ENCODE measurements at regions not wholly inside any gene's neighbourhood (a gene's known extent, or its start where the extent isn't known, plus 50 kb on each side); places are given as distances from the start of the nearest gene placed in this dataset.
A peak's percentile ranks its signal among the peaks of the same experiment; 100 is the strongest.

DNA sequence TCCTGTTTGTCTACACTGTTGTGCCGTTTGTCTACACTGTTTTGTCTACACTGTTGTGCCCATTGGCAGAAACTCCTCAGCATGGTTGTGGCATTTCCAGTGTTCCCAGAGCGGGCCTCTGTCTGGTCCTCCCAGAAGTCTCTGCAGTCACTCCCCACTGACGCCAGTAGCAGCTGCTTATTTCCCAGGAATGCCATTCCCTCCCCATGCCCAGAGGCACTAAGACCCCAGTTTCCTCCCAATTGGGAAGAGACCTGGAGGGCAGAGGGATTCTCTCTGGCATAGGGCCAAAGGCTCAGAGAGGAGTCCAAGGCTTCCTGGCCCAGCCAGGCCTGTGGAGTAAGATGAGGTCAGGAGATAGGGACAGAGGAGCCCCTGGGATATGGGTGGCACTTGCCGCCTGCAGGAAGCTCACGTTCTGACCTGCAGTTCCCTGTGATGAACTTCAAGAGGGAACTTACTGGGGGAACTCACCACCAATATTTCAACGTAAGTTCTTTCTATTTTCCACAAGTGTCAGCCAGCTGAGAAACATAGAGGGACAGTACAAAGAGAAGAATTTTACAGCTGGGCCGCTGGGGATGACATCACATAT is 69.1 kb downstream of the TNFAIP2 start:
- H2BK120ac ChIP-seq (replicated peaks; ENCODE audit: low read depth, low read length), result no peak overlapping the region
- FAIRE-seq (no peak), DNase-seq (ENCODE audit: low read depth in 1 of 2, low spot score in 2 of 2) (no peak)
- peaks cover 0 to 8% (median 1%) of the 10 kb centered on the region in 4 experiments; a peak in 3 of 7 replicates for H3K4me1 ChIP-seq (replicated peaks in 1 of 4; ENCODE audit: control insufficient read depth in 3 of 4, insufficient read depth in 4 of 4, low read length in 3 of 4)
- CTCF ChIA-PET (ENCODE audit: partially characterized antibody), result interaction anchor here (1.6 to 2.9 kb wide), 4 partner anchors 12 to 100 kb away, joined by 4 to 7 read pairs (median 7); no protein-coding TSS in a partner anchor
- H2BK12ac ChIP-seq (ENCODE audit: low read depth, low read length), result no peak overlapping the region
- H3K36me3 ChIP-seq (ENCODE audit: control insufficient read depth in 2 of 4, insufficient read depth in 4 of 4, low read length in 3 of 4), result no peaks in the 10 kb centered on the region
- H3K23ac ChIP-seq (ENCODE audit: insufficient read length), result no peak overlapping the region
- no peak overlapping the region for H4K91ac ChIP-seq (replicated peaks; ENCODE audit: insufficient read length, low read length)
- no peak overlapping the region for H3K18ac ChIP-seq (ENCODE audit: extremely low read depth, low read length)
- H3K27me3 ChIP-seq (replicated peaks in 1 of 4; ENCODE audit: control insufficient read depth in 3 of 4, extremely low read depth in 1 of 4, insufficient read depth in 3 of 4, low read length in 3 of 4), result peaks cover 1 to 22% (median 19%) of the 10 kb centered on the region in 4 experiments
- POLR2A ChIA-PET (ENCODE audit: partially characterized antibody), result interaction anchor here (0.9 to 1.2 kb wide), 2 partner anchors 31 to 88 kb away, joined by 3 read pairs; no protein-coding TSS in a partner anchor
- no peak overlapping the region for H4K8ac ChIP-seq (ENCODE audit: extremely low read depth, insufficient read depth, low read length)
- peaks cover 9% of the 10 kb centered on the region; the same call in 1 of the 2 replicates for H3K23me2 ChIP-seq (ENCODE audit: low read depth, low read length)
- no peak overlapping the region for H3K27ac ChIP-seq (ENCODE audit: low read depth, low read length)
- no peak overlapping the region for H4K5ac ChIP-seq (ENCODE audit: insufficient read length, low read depth, low read length)
- no peak overlapping the region for H3K4me2 ChIP-seq (ENCODE audit: insufficient read depth in 1 of 2, low read depth in 2 of 2, low read length in 2 of 2)
- no peaks in the 10 kb centered on the region; a peak in 1 of 4 replicates for H3K9me3 ChIP-seq (ENCODE audit: insufficient read depth in 2 of 2, low read depth in 1 of 2, low read length in 1 of 2)
- no peak overlapping the region for H3K9ac ChIP-seq (replicated peaks in 1 of 4; ENCODE audit: extremely low read depth in 1 of 4, low read depth in 3 of 4, low read length in 3 of 4)
- no peak for TF ChIP-seq POLR2AphosphoS5 (IDR thresholded peaks at IDR 0.05; ENCODE audit: low read depth, low read length)
- TF ChIP-seq KDM5A (IDR thresholded peaks at IDR 0.05; ENCODE audit: low read length), result no peak
- TF ChIP-seq SP4 (IDR thresholded peaks at IDR 0.05; ENCODE audit: low read length), result no peak
- no peak for TF ChIP-seq MAFK (IDR thresholded peaks at IDR 0.05; ENCODE audit: low read depth, low read length)
- TF ChIP-seq, protein P1, sequence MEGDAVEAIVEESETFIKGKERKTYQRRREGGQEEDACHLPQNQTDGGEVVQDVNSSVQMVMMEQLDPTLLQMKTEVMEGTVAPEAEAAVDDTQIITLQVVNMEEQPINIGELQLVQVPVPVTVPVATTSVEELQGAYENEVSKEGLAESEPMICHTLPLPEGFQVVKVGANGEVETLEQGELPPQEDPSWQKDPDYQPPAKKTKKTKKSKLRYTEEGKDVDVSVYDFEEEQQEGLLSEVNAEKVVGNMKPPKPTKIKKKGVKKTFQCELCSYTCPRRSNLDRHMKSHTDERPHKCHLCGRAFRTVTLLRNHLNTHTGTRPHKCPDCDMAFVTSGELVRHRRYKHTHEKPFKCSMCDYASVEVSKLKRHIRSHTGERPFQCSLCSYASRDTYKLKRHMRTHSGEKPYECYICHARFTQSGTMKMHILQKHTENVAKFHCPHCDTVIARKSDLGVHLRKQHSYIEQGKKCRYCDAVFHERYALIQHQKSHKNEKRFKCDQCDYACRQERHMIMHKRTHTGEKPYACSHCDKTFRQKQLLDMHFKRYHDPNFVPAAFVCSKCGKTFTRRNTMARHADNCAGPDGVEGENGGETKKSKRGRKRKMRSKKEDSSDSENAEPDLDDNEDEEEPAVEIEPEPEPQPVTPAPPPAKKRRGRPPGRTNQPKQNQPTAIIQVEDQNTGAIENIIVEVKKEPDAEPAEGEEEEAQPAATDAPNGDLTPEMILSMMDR (IDR thresholded peaks at IDR 0.05; ENCODE audit: control extremely low read depth in 1 of 3, insufficient read depth in 1 of 3, low read depth in 1 of 3, low read length in 3 of 3), result no peak
- TF ChIP-seq FOSL1 (IDR thresholded peaks at IDR 0.05; ENCODE audit: insufficient read depth, low read depth, low read length), result no peak
- no peak overlapping the region for H3K56ac ChIP-seq (replicated peaks; ENCODE audit: insufficient read length, low read depth, low read length)
- WGBS, 2 experiments (ENCODE audit: extremely low coverage in 1 of 2, insufficient coverage in 1 of 2, insufficient read length in 1 of 2, insufficient replicate concordance in 2 of 2, low coverage in 1 of 2, low lambda C conversion rate in 2 of 2, missing lambda C conversion rate in 1 of 2), result 96% methylated on average over 7 of the region's 7 CpGs; no CpG with 5 or more reads in 1 of the 2 experiments
- no peak overlapping the region for H2AK5ac ChIP-seq (ENCODE audit: low read depth, low read length)
- H3K4ac ChIP-seq (replicated peaks; ENCODE audit: insufficient read length, low read depth, low read length), result no peak overlapping the region
- H2AFZ ChIP-seq (ENCODE audit: low read length), result no peak overlapping the region
- no peaks in the 10 kb centered on the region for H3K79me2 ChIP-seq (ENCODE audit: control insufficient read depth in 1 of 2, insufficient read depth in 2 of 2, low read length in 2 of 2)
- H3K79me1 ChIP-seq (ENCODE audit: low read depth, low read length), result no peaks in the 10 kb centered on the region
- no peak overlapping the region for H2BK20ac ChIP-seq (ENCODE audit: low read length)
- H2BK15ac ChIP-seq (ENCODE audit: low read length), result 0 out of 2 replicates have a peak overlapping the region, but pooled peaks have one; percentile 46
- no peaks in the 10 kb centered on the region for H4K20me1 ChIP-seq (replicated peaks in 1 of 2; ENCODE audit: control insufficient read depth in 1 of 2, insufficient read depth in 2 of 2, low read length in 2 of 2)
- no peak overlapping the region for H2BK5ac ChIP-seq (ENCODE audit: low read depth, low read length)
- no peak overlapping the region for H3K14ac ChIP-seq (ENCODE audit: insufficient read length)
- H3K4me3 ChIP-seq (ENCODE audit: extremely low read depth in 1 of 4, insufficient read depth in 2 of 4, low read depth in 3 of 4, low read length in 4 of 4), result no peak overlapping the region
